HG02571 (cell line): ENCODE measurements at regions not wholly inside any gene's neighbourhood (a gene's known extent, or its start where the extent isn't known, plus 50 kb on each side); places are given as distances from the start of the nearest gene placed in this dataset.
"Not testable (repeated sequence)": the region's sequence is repeated elsewhere in the genome, so short reads cannot be mapped to it uniquely, and the experiment has no call there.

ENCODE experiments used
- ATAC-seq: cut with Tn5 transposase; IDR thresholded peaks from one replicate; pipeline ENCODE4 v1.9.1; 2021; ENCODE audit warnings: mild to moderate bottlenecking, moderate library complexity; ENCODE audit not compliant: unreplicated experiment

GRCh38 chr9:74071502-74071901 is 425.6 kb upstream of the RORB start:
- ATAC-seq = no peak

GRCh38 chr9:74073897-74074296 is 423.2 kb upstream of the RORB start:
- ATAC-seq = no peak

- ATAC-seq = no peak
Measured at GRCh38 chr9:74078647-74079046, 418.5 kb upstream of the RORB start.

GRCh38 chr9:74080652-74081051 is 416.5 kb upstream of the RORB start:
- ATAC-seq = not testable (repeated sequence)

GRCh38 chr9:74083681-74084433 is 413.3 kb upstream of the RORB start:
- ATAC-seq = no peak

- not testable (repeated sequence) for ATAC-seq
Measured at GRCh38 chr9:74085384-74086037, 411.6 kb upstream of the RORB start.

- ATAC-seq = not testable (repeated sequence)
Measured at GRCh38 chr9:74090921-74091320, 406.2 kb upstream of the RORB start.

GRCh38 chr9:74092491-74092834 is 404.7 kb upstream of the RORB start:
- ATAC-seq = no peak

GRCh38 chr9:74094037-74094436 is 403.1 kb upstream of the RORB start:
- ATAC-seq = not testable (repeated sequence)

GRCh38 chr9:74094766-74095165 is 402.4 kb upstream of the RORB start:
- ATAC-seq = no peak

- no peak for ATAC-seq
Measured at GRCh38 chr9:74095925-74096324, 401.2 kb upstream of the RORB start.

- ATAC-seq = no peak
Measured at GRCh38 chr9:74096420-74096819, 400.7 kb upstream of the RORB start.

- no peak for ATAC-seq
Measured at GRCh38 chr9:74100042-74100441, 397.1 kb upstream of the RORB start.

GRCh38 chr9:74102148-74102547 is 395.0 kb upstream of the RORB start:
- not testable (repeated sequence) for ATAC-seq

GRCh38 chr9:74102702-74103101 is 394.4 kb upstream of the RORB start:
- ATAC-seq = no peak

- ATAC-seq = no peak
Measured at GRCh38 chr9:74107692-74108091, 389.4 kb upstream of the RORB start.

- no peak for ATAC-seq
Measured at GRCh38 chr9:74115976-74116375, 381.2 kb upstream of the RORB start.

GRCh38 chr9:74117151-74117550 is 380.0 kb upstream of the RORB start:
- ATAC-seq = no peak

- no peak for ATAC-seq
Measured at GRCh38 chr9:74117731-74118130, 379.4 kb upstream of the RORB start.

GRCh38 chr9:74120061-74120460 is 377.1 kb upstream of the RORB start:
- ATAC-seq = no peak

- ATAC-seq = no peak
Measured at GRCh38 chr9:74120470-74120869, 376.7 kb upstream of the RORB start.

- no peak for ATAC-seq
Measured at GRCh38 chr9:74122216-74122615, 374.9 kb upstream of the RORB start.

- ATAC-seq = no peak
Measured at GRCh38 chr9:74122661-74123060, 374.5 kb upstream of the RORB start.
